Hematopoietic multipotent progenitor cell treated with erythropoietin and hydrocortisone succinate and interleukin-3 and kit ligand, for 15 days (in vitro differentiated cells): ENCODE measurements at regions not wholly inside any gene's neighbourhood (a gene's known extent, or its start where the extent isn't known, plus 50 kb on each side); places are given as distances from the start of the nearest gene placed in this dataset.

Source experiments
- DNase-seq: peaks from one replicate; pipeline ENCODE4 v3.0.0-alpha.2; 2015; ENCODE audit warnings: low spot score

- DNase-seq = no peak
These were observed 160.6 kb downstream of the MAF start for GRCh38 chr16:79439901-79440300.

GRCh38 chr16:79437764-79438751 is 162.5 kb downstream of the MAF start:
- no peak for DNase-seq

GRCh38 chr16:79436885-79437284 is 163.7 kb downstream of the MAF start:
- DNase-seq = no peak

GRCh38 chr16:79434771-79435170 is 165.8 kb downstream of the MAF start:
- no peak for DNase-seq

- DNase-seq = no peak
These were observed 166.4 kb downstream of the MAF start for GRCh38 chr16:79434092-79434491.

- DNase-seq = no peak
These were observed 168.6 kb downstream of the MAF start for GRCh38 chr16:79431923-79432322.

- DNase-seq = no peak
These were observed 170.3 kb downstream of the MAF start for GRCh38 chr16:79430191-79430678.

- DNase-seq = no peak
These were observed 171.0 kb downstream of the MAF start for GRCh38 chr16:79429381-79430190.

GRCh38 chr16:79426663-79427062 is 173.9 kb downstream of the MAF start:
- DNase-seq = no peak

- no peak for DNase-seq
These were observed 178.5 kb downstream of the MAF start for GRCh38 chr16:79422064-79422463.

GRCh38 chr16:79421126-79421525 is 179.4 kb downstream of the MAF start:
- no peak for DNase-seq

- no peak for DNase-seq
These were observed 180.0 kb downstream of the MAF start for GRCh38 chr16:79420493-79420892.

GRCh38 chr16:79419148-79419547 is 181.4 kb downstream of the MAF start:
- no peak for DNase-seq

- DNase-seq = no peak
These were observed 182.9 kb downstream of the MAF start for GRCh38 chr16:79417601-79418008.

- DNase-seq = no peak
These were observed 184.4 kb downstream of the MAF start for GRCh38 chr16:79415983-79416640.

GRCh38 chr16:79412783-79413225 is 187.7 kb downstream of the MAF start:
- no peak for DNase-seq

GRCh38 chr16:79411805-79412204 is 188.7 kb downstream of the MAF start:
- no peak for DNase-seq

GRCh38 chr16:79411357-79411756 is 189.2 kb downstream of the MAF start:
- no peak for DNase-seq

GRCh38 chr16:79409978-79410377 is 190.6 kb downstream of the MAF start:
- DNase-seq = no peak

GRCh38 chr16:79408355-79408754 is 192.2 kb downstream of the MAF start:
- DNase-seq = no peak

GRCh38 chr16:79407461-79408135 is 192.9 kb downstream of the MAF start:
- DNase-seq = no peak

GRCh38 chr16:79407005-79407404 is 193.5 kb downstream of the MAF start:
- DNase-seq = no peak
